Stimulated activated naive CD8-positive, alpha-beta T cell treated with anti-CD3 and anti-CD28 coated beads, Interleukin-15, Interleukin-2, amounts not matched to agents 100 ng/mL and 50 ng/mL, for 24 hours (primary cell): ENCODE measurements at regions not wholly inside any gene's neighbourhood (a gene's known extent, or its start where the extent isn't known, plus 50 kb on each side); places are given as distances from the start of the nearest gene placed in this dataset.

Source experiments
- H3K27ac Mint-ChIP-seq: one replicate; pipeline ENCODE4 v1.8.0; 2021; ENCODE audit warnings: mild to moderate bottlenecking, mixed read lengths
- H3K27me3 Mint-ChIP-seq: one replicate; pipeline ENCODE4 v1.8.0; 2021; ENCODE audit warnings: mixed read lengths
- H3K36me3 Mint-ChIP-seq: one replicate; pipeline ENCODE4 v1.8.0; 2021; ENCODE audit warnings: low read depth, mixed read lengths
- H3K4me1 Mint-ChIP-seq: one replicate; pipeline ENCODE4 v1.8.0; 2021; ENCODE audit warnings: low read depth, mixed read lengths
- H3K4me3 Mint-ChIP-seq: one replicate; pipeline ENCODE4 v1.8.0; 2021; ENCODE audit warnings: mild to moderate bottlenecking, mixed read lengths
- H3K9me3 Mint-ChIP-seq: one replicate; pipeline ENCODE4 v1.8.0; 2021; ENCODE audit warnings: mixed read lengths

DNA sequence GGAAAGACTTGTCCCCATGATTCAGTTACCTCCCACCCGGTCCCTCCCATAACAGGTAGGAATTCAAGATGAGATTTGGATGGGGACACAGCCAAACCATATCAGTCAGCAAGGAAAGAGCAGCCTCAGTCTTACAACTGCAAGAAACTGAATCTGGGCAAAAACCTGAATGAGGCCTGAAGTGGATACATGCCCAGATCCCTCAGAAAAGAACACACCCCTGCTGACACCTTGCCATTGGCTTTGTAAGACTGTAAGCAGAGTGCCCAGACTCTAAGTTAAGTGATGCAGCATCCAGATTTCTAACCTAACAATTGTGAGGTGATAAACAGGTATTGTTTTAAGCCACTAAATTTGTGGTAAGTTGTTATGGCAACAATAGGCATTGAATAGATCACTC lies 670.8 kb downstream of the SORCS1 start:
- no peaks in the 10 kb centered on the region for H3K36me3 Mint-ChIP-seq
- H3K27me3 Mint-ChIP-seq, result no peaks in the 10 kb centered on the region
- no peak overlapping the region for H3K27ac Mint-ChIP-seq
- H3K4me3 Mint-ChIP-seq, result no peak overlapping the region
- H3K9me3 Mint-ChIP-seq, result peaks cover 3% of the 10 kb centered on the region
- H3K4me1 Mint-ChIP-seq, result no peaks in the 10 kb centered on the region

DNA sequence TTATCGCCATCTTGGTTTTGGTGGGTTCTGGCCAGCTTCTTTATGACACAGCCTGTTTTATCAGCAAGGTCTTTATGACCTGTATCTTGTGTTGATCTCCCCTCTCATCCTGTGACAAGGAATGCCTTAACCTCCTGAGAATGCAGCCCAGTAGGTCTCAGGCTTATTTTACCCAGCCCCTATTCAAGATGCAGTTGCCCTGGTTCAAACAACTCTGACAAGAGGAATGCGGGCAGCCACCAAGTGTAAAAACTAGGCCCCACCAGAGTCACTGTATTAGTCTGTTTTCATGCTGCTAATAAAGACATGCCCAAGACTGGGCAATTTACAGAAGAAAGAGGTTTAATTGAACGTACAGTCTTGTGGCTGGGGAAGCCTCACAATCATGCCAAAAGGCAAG lies 671.3 kb downstream of the SORCS1 start:
- H3K27me3 Mint-ChIP-seq, result no peaks in the 10 kb centered on the region
- H3K4me3 Mint-ChIP-seq, result no peak overlapping the region
- peaks cover 3% of the 10 kb centered on the region for H3K9me3 Mint-ChIP-seq
- no peaks in the 10 kb centered on the region for H3K36me3 Mint-ChIP-seq
- H3K4me1 Mint-ChIP-seq, result no peaks in the 10 kb centered on the region
- no peak overlapping the region for H3K27ac Mint-ChIP-seq

DNA sequence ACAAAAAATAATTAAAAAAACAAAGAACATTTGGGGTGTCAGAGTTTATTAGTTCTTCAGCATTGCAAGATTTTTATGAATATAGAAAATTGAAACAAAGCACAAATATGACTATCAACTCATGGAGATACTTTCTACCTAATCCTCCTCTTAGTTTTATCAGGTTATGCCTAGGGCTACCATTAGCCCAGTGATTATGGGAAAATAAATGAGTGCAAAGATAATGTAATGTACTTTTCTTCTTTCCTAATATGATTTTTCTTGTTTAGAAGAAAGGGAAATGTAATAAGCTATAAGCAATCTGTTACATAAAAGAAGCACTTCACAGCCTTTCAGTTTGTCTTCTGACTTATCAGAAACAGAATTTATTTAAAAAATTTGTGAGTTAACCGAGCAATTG lies 676.8 kb downstream of the SORCS1 start:
- Mint-ChIP-seq H3K36me3 (no peaks in the 10 kb centered on the region), H3K27ac (no peak overlapping the region), H3K4me1 (no peaks in the 10 kb centered on the region), H3K27me3 (no peaks in the 10 kb centered on the region), H3K9me3 (peaks cover 8% of the 10 kb centered on the region), H3K4me3 (no peak overlapping the region)

DNA sequence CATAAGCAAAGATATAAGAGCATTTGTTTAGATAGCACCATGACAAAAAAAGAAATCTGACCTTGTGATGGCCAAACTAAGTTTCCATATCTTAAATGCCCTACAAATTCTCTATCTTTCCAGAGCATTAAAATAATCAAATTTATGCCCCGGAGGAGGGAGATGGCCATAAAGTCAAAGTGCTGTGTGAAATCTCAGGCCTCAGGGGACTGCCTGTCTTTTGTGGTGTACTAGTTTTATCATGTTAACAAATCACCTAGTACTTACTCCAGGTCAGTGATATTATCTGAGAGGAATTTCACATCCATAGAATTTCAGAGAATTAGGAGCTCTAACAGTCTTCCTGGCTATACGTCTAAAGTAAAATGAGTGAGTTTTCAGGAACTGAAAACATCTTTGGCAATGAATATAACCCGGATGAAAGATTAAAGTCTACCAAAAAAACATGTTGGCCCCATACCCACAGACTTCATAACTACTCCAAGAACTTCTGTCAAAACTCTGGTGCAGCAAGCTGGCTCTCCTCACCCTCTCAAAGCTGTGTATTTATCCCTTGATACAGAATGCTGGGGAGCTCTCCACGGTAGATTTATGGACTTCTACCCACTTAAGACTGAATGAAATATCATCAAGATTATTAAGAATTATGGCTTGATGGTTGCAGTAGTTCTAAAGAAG lies 682.8 kb downstream of the SORCS1 start:
- Mint-ChIP-seq H3K9me3 (peaks cover 21% of the 10 kb centered on the region), H3K36me3 (no peaks in the 10 kb centered on the region), H3K4me1 (no peaks in the 10 kb centered on the region), H3K27me3 (no peaks in the 10 kb centered on the region), H3K4me3 (no peak overlapping the region), H3K27ac (no peak overlapping the region)

DNA sequence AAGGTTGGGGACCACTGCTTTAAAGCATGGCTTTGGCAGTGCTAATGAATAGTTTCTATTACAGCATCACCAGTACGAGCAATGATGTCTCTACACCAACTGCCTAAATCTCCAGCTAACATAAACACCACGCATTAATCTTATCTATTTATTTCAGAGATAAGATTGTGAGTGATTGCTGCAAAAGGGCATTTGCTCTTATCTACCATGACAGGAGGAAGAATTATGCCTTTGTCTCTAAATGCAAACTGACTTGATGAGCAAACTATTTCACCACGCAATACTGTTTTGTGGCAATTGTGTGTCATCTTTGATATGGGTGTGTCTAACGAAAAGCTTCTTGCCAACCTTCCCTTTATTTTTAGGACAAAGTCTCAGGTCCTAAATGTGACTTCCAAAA lies 684.9 kb downstream of the SORCS1 start:
- Mint-ChIP-seq H3K36me3 (no peaks in the 10 kb centered on the region), H3K4me1 (no peaks in the 10 kb centered on the region), H3K27ac (no peak overlapping the region), H3K4me3 (no peak overlapping the region), H3K9me3 (peaks cover 17% of the 10 kb centered on the region), H3K27me3 (no peaks in the 10 kb centered on the region)

DNA sequence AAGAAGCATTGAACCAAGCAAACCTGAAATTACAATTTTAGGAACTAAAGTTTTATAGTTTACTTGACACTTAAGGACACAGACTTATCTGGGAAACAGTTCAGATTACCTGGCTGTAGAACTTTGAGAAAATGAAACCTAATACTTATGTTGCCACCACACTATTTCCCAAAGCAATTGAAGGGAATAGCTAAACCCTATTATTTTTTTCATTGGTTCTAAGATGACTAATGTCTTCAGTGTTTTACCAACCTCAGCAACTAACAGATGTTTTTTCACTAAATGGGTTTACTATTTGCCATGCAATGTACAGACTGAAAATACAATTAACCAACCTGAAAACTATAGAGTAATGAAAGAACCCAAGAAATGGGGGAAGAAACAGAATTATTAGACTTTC lies 689.6 kb downstream of the SORCS1 start:
- H3K9me3 Mint-ChIP-seq, result peaks cover 20% of the 10 kb centered on the region
- no peaks in the 10 kb centered on the region for H3K27me3 Mint-ChIP-seq
- H3K4me1 Mint-ChIP-seq, result no peaks in the 10 kb centered on the region
- no peaks in the 10 kb centered on the region for H3K36me3 Mint-ChIP-seq
- H3K4me3 Mint-ChIP-seq, result no peak overlapping the region
- no peak overlapping the region for H3K27ac Mint-ChIP-seq

DNA sequence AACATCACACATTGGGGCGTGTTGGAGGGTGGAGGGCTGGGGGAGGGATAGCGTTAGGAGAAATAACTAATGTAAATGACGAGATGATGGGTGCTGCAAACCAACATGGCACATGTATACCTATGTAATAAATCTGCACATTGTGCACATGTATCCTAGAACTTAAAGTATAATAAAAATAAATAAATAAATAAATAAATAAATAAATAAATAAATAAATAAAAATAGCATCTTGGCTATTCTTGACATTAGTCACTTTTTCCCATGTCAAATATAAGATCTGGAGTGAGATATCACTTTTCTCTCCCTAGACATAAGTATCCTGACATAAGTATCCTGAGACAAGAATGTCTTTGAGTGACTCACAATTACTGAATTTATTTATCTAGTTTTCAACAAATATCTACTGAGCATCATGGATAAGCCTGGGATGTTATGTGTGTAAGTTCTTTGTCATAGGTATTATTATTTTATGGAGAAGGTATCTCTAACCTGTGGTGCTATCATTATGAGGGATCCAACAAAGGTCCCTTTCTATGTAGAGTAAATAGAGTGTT lies 691.3 kb downstream of the SORCS1 start:
- H3K27me3 Mint-ChIP-seq, result no peaks in the 10 kb centered on the region
- H3K36me3 Mint-ChIP-seq, result no peaks in the 10 kb centered on the region
- no peak overlapping the region for H3K27ac Mint-ChIP-seq
- peaks cover 23% of the 10 kb centered on the region for H3K9me3 Mint-ChIP-seq
- H3K4me1 Mint-ChIP-seq, result no peaks in the 10 kb centered on the region
- no peak overlapping the region for H3K4me3 Mint-ChIP-seq

DNA sequence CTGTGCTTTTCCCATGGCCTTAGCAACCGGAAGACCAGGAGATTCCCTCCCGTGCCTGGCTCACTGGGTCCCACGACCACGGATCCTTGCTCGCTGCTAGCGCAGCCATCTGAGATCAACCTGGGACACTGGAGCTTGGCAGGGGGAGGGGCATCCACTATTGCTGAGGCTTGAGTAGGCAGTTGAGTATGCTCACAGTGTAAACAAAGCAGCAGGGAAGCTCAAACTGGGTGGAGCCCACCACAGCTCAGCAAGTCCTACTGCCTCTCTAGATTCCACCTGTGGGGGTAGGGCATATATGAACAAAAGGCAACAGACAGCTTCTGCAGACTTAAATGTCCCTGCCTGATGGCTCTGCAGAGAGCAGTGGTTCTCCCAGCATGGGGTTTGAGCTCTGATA lies 697.0 kb downstream of the SORCS1 start:
- Mint-ChIP-seq H3K27ac (no peak overlapping the region), H3K36me3 (no peaks in the 10 kb centered on the region), H3K27me3 (no peaks in the 10 kb centered on the region), H3K9me3 (peaks cover 23% of the 10 kb centered on the region), H3K4me1 (no peaks in the 10 kb centered on the region), H3K4me3 (no peak overlapping the region)

DNA sequence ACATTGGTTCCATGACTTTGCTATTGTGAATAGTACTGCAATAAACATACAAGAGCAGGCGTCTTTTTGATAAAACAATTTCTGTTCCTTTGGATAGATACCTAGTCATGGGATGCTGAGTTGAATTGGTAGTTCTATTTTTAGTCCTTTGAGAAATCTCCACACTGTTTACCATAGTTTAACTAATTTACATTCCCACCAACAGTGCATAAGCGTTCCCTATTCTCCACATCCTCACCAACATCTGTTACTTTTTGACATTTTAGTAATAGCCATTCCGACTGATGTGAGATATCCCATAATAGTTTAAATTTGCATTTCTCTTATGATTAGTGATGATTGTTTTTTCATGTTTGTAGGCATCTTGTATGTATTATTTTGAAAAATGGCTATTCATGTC lies 707.0 kb downstream of the SORCS1 start:
- Mint-ChIP-seq H3K4me3 (no peak overlapping the region), H3K27me3 (no peaks in the 10 kb centered on the region), H3K9me3 (peaks cover 12% of the 10 kb centered on the region), H3K36me3 (no peaks in the 10 kb centered on the region), H3K27ac (no peak overlapping the region), H3K4me1 (no peaks in the 10 kb centered on the region)

DNA sequence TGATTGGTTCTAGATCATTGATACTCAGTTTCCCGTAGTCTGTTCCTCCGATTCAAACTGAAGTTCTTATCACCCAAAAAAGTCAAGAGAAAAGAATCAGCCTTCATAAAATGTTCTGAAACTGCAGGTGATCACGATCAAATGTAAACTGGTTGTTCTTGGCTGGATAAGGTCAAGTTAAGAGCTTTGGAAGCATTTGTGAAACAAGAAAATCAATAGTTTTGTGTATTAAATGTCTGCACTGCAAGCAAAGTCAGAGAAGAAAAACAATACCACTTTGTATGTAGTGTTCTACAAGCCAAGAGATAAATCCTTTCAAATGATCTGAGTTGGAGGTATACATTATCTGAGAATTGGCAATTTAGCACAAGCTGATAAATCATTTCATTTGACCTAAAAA lies 710.3 kb downstream of the SORCS1 start:
- Mint-ChIP-seq H3K4me3 (no peak overlapping the region), H3K27ac (no peak overlapping the region), H3K27me3 (no peaks in the 10 kb centered on the region), H3K9me3 (peaks cover 4% of the 10 kb centered on the region), H3K36me3 (no peaks in the 10 kb centered on the region), H3K4me1 (no peaks in the 10 kb centered on the region)

DNA sequence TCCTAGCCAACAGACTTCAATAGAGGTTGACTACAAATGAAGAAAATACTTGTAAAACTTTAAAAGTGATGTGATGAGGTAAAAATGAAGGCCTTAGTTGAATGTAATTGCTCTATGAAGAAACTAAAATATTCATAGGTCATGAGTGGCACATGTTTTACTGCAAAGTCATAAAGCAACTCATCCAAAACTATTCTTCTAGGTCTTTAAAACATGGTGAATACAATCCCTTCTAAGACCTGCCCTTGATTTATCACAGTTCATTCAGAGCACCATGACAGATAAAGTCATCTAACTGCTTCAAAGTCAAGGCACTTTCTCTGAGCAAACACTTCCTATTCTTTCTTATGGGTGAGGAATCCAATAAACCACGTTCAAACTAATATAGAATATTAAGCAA lies 713.5 kb downstream of the SORCS1 start:
- no peaks in the 10 kb centered on the region for H3K27me3 Mint-ChIP-seq
- no peaks in the 10 kb centered on the region for H3K36me3 Mint-ChIP-seq
- H3K4me3 Mint-ChIP-seq, result no peak overlapping the region
- H3K4me1 Mint-ChIP-seq, result no peaks in the 10 kb centered on the region
- peaks cover 8% of the 10 kb centered on the region for H3K9me3 Mint-ChIP-seq
- no peak overlapping the region for H3K27ac Mint-ChIP-seq

DNA sequence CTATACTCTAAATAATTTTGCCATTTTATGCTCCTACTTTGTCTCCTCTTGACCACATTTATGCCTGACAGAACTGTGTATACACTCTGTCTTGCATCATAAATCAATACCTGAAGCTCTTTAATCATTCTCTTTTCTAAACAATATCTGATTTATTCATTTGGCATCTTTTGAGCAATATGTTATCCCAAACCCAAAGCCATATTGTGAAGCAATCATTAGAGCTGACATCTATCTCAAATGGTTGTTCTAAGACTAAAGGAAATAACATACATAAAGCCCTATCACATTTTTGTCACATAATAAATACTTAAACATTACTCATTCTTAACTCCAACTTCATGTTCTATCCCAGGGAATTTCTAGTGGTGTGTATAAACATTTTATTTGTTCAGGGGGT lies 717.6 kb downstream of the SORCS1 start:
- Mint-ChIP-seq H3K4me1 (no peaks in the 10 kb centered on the region), H3K4me3 (no peak overlapping the region), H3K36me3 (no peaks in the 10 kb centered on the region), H3K27me3 (no peaks in the 10 kb centered on the region), H3K9me3 (peaks cover 8% of the 10 kb centered on the region), H3K27ac (no peak overlapping the region)

DNA sequence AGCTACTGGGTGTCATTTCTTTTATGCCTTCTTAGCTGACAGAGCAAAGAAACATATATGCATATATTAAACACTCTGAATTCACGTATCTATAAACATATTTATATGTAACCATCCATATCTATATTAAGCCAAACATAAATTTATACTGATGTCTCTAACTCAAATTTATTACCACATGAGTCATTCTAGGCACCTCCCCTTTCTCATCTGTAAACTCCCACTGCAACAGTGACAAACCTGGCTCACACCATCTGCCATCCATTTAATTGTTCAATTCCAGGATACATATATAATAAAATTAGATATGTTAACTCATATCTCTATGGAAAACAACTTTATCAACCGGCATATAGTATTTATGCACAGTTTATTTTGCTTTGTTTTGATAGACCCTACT lies 722.3 kb downstream of the SORCS1 start:
- no peak overlapping the region for H3K27ac Mint-ChIP-seq
- H3K4me3 Mint-ChIP-seq, result no peak overlapping the region
- no peaks in the 10 kb centered on the region for H3K27me3 Mint-ChIP-seq
- H3K9me3 Mint-ChIP-seq, result peaks cover 4% of the 10 kb centered on the region
- no peaks in the 10 kb centered on the region for H3K36me3 Mint-ChIP-seq
- H3K4me1 Mint-ChIP-seq, result no peaks in the 10 kb centered on the region

DNA sequence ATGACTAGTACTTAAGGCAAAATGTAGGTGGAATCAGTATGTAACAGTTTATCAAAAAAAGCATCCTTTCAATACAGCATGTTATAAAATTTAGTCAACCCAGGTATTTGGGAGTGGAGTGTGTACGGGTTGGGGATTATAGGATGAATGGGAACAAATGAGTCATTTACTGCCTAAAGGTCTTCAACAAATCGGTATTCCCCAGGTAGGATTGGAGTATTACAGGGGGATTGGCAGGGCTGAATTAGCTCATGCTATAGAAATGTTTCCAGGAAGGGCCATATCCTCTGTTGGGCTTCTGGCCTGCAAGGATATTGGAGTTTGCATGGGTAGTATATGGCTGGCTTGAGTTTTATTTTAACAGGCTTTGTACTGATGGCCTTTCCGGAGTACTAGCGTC lies 723.7 kb downstream of the SORCS1 start:
- Mint-ChIP-seq H3K9me3 (no peaks in the 10 kb centered on the region), H3K4me3 (no peak overlapping the region), H3K27me3 (no peaks in the 10 kb centered on the region), H3K27ac (no peak overlapping the region), H3K36me3 (no peaks in the 10 kb centered on the region), H3K4me1 (no peaks in the 10 kb centered on the region)

DNA sequence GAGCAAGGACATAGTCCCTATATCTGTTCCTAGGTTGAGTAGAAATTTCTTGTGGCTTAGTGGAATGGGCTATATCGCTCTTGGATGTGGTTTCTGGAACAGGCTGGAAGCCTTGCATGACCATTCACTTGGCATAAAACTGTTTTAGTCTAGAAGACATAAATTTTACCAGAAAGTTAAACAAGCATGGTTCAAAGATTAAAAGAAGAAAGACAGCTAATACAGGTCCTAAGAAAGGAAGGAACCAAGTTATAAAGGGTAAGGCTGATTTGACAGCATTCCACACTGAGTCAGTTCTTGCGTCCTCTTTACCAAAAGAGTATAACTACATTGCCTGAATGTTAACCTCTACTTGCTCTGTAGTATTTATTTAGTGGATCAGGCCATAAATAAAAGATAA lies 724.2 kb downstream of the SORCS1 start:
- H3K36me3 Mint-ChIP-seq, result no peaks in the 10 kb centered on the region
- no peaks in the 10 kb centered on the region for H3K4me1 Mint-ChIP-seq
- no peak overlapping the region for H3K27ac Mint-ChIP-seq
- H3K4me3 Mint-ChIP-seq, result no peak overlapping the region
- no peaks in the 10 kb centered on the region for H3K27me3 Mint-ChIP-seq
- no peaks in the 10 kb centered on the region for H3K9me3 Mint-ChIP-seq

DNA sequence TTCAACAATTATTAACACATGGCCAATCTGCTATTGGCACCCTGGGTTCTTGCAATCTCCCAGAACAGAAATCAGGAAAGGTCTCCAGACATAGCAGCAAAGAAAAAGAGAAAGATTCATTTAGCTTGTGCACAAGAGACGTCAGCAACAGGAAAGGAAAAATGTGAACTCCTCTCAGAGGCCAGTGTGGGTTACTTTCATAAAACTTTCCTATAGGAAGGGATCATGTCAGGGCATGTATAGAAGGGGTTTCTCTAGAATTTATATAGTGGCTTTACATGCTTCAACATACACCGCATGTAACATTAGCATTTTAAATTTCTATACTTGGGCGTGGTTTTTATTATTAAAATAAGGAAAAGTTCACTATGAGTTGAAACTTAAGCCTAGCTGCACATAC lies 725.1 kb downstream of the SORCS1 start:
- Mint-ChIP-seq H3K27me3 (no peaks in the 10 kb centered on the region), H3K4me3 (no peak overlapping the region), H3K36me3 (no peaks in the 10 kb centered on the region), H3K4me1 (no peaks in the 10 kb centered on the region), H3K27ac (no peak overlapping the region), H3K9me3 (no peaks in the 10 kb centered on the region)
